ENCODE measurements at regions not wholly inside any gene's neighbourhood (a gene's known extent, or its start where the extent isn't known, plus 50 kb on each side); places are given as distances from the start of the nearest gene placed in this dataset.

- intact Hi-C loops (cut with DNase I) = no loop called here
- Histone ChIP-seq H3K9me3 (peaks cover 5% of the 10 kb centered on the region), H3K27ac (no peak overlapping the region), H3K4me1 (no peaks in the 10 kb centered on the region), H3K27me3 (ENCODE audit: low read depth) (no peaks in the 10 kb centered on the region), H3K36me3 (no peaks in the 10 kb centered on the region), H3K4me3 (no peak overlapping the region)
- ATAC-seq (no peak), DNase-seq (no peak)
- TF ChIP-seq CTCF (IDR thresholded peaks at IDR 0.05) = no peak
Measured at GRCh38 chr10:4330636-4331035, 495.4 kb upstream of the AKR1E2 start.

- no peaks in the 10 kb centered on the region for H3K4me1 ChIP-seq
- no peaks in the 10 kb centered on the region for H3K27me3 ChIP-seq (ENCODE audit: low read depth)
- intact Hi-C loops (cut with DNase I) = no loop called here
- no peak for DNase-seq
- no peak overlapping the region for H3K27ac ChIP-seq
- no peak overlapping the region for H3K4me3 ChIP-seq
- H3K9me3 ChIP-seq = peaks cover 5% of the 10 kb centered on the region
- no peak for TF ChIP-seq CTCF (IDR thresholded peaks at IDR 0.05)
- no peak for ATAC-seq
- no peaks in the 10 kb centered on the region for H3K36me3 ChIP-seq
Measured at GRCh38 chr10:4329225-4329624, 496.8 kb upstream of the AKR1E2 start.

- no peak overlapping the region for H3K27ac ChIP-seq
- ATAC-seq = no peak
- H3K9me3 ChIP-seq = no peaks in the 10 kb centered on the region
- no peak overlapping the region for H3K4me3 ChIP-seq
- intact Hi-C loops (cut with DNase I) = no loop called here
- no peak for TF ChIP-seq CTCF (IDR thresholded peaks at IDR 0.05)
- H3K36me3 ChIP-seq = no peaks in the 10 kb centered on the region
- no peak for DNase-seq
- no peaks in the 10 kb centered on the region for H3K4me1 ChIP-seq
- no peaks in the 10 kb centered on the region for H3K27me3 ChIP-seq (ENCODE audit: low read depth)
Measured at GRCh38 chr10:4326647-4327046, 499.4 kb upstream of the AKR1E2 start.

GRCh38 chr10:4319870-4320367, 506.1 kb upstream of the AKR1E2 start:
- no peaks in the 10 kb centered on the region for H3K9me3 ChIP-seq
- DNase-seq (no peak), ATAC-seq (no peak)
- no peaks in the 10 kb centered on the region for H3K4me1 ChIP-seq
- no peak overlapping the region for H3K27ac ChIP-seq
- H3K4me3 ChIP-seq = no peak overlapping the region
- intact Hi-C loops (cut with DNase I) = no loop called here
- no peaks in the 10 kb centered on the region for H3K36me3 ChIP-seq
- H3K27me3 ChIP-seq (ENCODE audit: low read depth) = no peaks in the 10 kb centered on the region
- no peak for TF ChIP-seq CTCF (IDR thresholded peaks at IDR 0.05)

- ATAC-seq (no peak), DNase-seq (no peak)
- TF ChIP-seq CTCF (IDR thresholded peaks at IDR 0.05) = no peak
- no peak overlapping the region for H3K27ac ChIP-seq
- no peaks in the 10 kb centered on the region for H3K9me3 ChIP-seq
- H3K36me3 ChIP-seq = no peaks in the 10 kb centered on the region
- H3K27me3 ChIP-seq (ENCODE audit: low read depth) = no peaks in the 10 kb centered on the region
- intact Hi-C loops (cut with DNase I) = no loop called here
- no peak overlapping the region for H3K4me3 ChIP-seq
- no peaks in the 10 kb centered on the region for H3K4me1 ChIP-seq
Measured at GRCh38 chr10:4316161-4316810, 509.7 kb upstream of the AKR1E2 start.

Measured in lower lobe of right lung (tissue), 2 donors.